Keratinocyte (primary cell): ENCODE measurements at regions not wholly inside any gene's neighbourhood (a gene's known extent, or its start where the extent isn't known, plus 50 kb on each side); places are given as distances from the start of the nearest gene placed in this dataset.

ENCODE experiments used
- EZH2 ChIP-seq: IDR thresholded peaks from one replicate; pipeline ENCODE4 v1.6.1; 2012; ENCODE audit warnings: inconsistent platforms, mild to moderate bottlenecking, low read length, moderate library complexity
- TF ChIP-seq, protein P1 (sequence below), 3 experiments: IDR thresholded peaks in 1 of 3; conservative IDR thresholded peaks in 1 of 3; optimal IDR thresholded peaks in 1 of 3; 2 replicates in 2 of 3; 3 replicates in 1 of 3; pipeline versions ENCODE3 to v1.5.1; 2011; ENCODE audit warnings: low read length in 3 of 3, mild to moderate bottlenecking in 3 of 3, moderate library complexity in 2 of 3, control low read depth in 1 of 3, inconsistent platforms in 1 of 3; ENCODE audit not compliant: insufficient read depth in 2 of 3; ENCODE audit errors: extremely low read depth in 1 of 3

DNA sequence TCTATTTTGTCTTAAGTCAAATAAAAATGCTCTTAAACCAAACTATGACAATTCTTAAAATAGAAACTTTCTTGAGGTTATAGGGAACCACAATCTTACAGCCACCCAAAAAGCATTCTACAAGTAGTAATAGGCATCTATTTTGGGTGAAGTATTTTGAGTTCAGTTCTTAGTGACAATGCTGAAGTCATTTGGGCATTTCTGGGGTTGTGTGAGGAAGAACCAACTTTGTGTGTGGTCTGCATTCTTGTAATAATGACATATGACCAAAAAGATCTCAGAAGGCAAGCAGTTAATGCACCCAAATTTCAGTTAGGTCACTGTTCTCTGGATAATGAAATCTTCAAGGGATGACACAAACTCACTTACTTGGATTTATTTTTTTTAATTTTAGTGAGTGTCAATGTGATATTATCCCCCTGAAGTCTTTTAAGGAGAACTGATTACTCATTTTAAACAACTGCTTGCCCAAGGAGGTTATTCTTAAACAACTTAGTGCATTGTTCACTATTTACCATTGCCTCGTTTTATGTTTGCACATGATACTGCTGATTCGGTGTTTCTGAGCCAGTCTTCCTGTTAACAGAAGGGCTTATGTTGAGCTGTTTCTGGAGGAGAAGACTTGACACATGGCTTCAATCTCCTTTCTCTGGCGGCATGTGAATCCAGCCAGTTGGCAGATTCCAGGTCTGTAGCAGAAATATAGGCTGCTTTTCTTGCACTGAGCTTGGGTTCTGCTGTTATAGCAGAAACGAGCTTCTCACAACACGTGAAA, 618.9 kb downstream of the BCKDHB start:
- TF ChIP-seq, protein P1, sequence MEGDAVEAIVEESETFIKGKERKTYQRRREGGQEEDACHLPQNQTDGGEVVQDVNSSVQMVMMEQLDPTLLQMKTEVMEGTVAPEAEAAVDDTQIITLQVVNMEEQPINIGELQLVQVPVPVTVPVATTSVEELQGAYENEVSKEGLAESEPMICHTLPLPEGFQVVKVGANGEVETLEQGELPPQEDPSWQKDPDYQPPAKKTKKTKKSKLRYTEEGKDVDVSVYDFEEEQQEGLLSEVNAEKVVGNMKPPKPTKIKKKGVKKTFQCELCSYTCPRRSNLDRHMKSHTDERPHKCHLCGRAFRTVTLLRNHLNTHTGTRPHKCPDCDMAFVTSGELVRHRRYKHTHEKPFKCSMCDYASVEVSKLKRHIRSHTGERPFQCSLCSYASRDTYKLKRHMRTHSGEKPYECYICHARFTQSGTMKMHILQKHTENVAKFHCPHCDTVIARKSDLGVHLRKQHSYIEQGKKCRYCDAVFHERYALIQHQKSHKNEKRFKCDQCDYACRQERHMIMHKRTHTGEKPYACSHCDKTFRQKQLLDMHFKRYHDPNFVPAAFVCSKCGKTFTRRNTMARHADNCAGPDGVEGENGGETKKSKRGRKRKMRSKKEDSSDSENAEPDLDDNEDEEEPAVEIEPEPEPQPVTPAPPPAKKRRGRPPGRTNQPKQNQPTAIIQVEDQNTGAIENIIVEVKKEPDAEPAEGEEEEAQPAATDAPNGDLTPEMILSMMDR (optimal IDR thresholded peaks at IDR 0.05 in 1 of 3, IDR thresholded peaks at IDR 0.05 in 1 of 3, conservative IDR thresholded peaks at IDR 0.05 in 1 of 3; ENCODE audit: extremely low read depth in 1 of 3, insufficient read depth in 2 of 3, low read length in 3 of 3): no peak
- no peak for TF ChIP-seq EZH2
